K562 (cell line): ENCODE measurements at regions not wholly inside any gene's neighbourhood (a gene's known extent, or its start where the extent isn't known, plus 50 kb on each side); places are given as distances from the start of the nearest gene placed in this dataset.
A peak's percentile ranks its signal among the peaks of the same experiment; 100 is the strongest.

Experiments
- CHAMP1 ChIP-seq: fragments of 450-650 bp; IDR thresholded peaks from 2 replicates; pipeline ENCODE4 v1.6.1; 2016; ENCODE audit warnings: mild to moderate bottlenecking
- HMGN3 ChIP-seq: IDR thresholded peaks from 2 replicates; pipeline ENCODE4 v1.6.1; 2011; ENCODE audit warnings: borderline replicate concordance, low read depth, mild to moderate bottlenecking, mixed read lengths, low read length; ENCODE audit not compliant: insufficient read length; ENCODE audit errors: extremely low read depth
- JUND ChIP-seq, 2 experiments: IDR thresholded peaks; 2 replicates in 1 of 2; 3 replicates in 1 of 2; pipeline ENCODE4 v1.6.1; 2011; ENCODE audit warnings: borderline replicate concordance in 2 of 2, low read depth in 2 of 2, low read length in 2 of 2, improper control_type of control experiment in 1 of 2, missing biosample characterization in 1 of 2, missing genetic modification characterization in 1 of 2, missing genetic modification reagents in 1 of 2
- MAZ ChIP-seq, 2 experiments: fragments of 450-650 bp in 1 of 2; sonication (generic) in 1 of 2; formaldehyde crosslinking; IDR thresholded peaks in 1 of 2; conservative IDR thresholded peaks in 1 of 2; 2 replicates each; pipeline versions ENCODE4 v1.4.0 to v1.5.0; 2020; ENCODE audit warnings: mild to moderate bottlenecking in 1 of 2, missing genetic modification reagents in 1 of 2
- MNT ChIP-seq, 2 experiments: fragments of 450-650 bp; conservative IDR thresholded peaks; 2 replicates each; pipeline ENCODE4 v1.6.1; 2017; ENCODE audit warnings: mild to moderate bottlenecking in 2 of 2, moderate library complexity in 2 of 2
- NBN ChIP-seq: fragments of 450-650 bp; IDR thresholded peaks from 2 replicates; pipeline ENCODE4 v1.6.1; 2016; ENCODE audit warnings: low read depth, mild to moderate bottlenecking
- NKRF ChIP-seq: fragments of 450-650 bp; IDR thresholded peaks from 2 replicates; pipeline ENCODE4 v1.6.1; 2016; ENCODE audit warnings: borderline replicate concordance
- U2AF2 ChIP-seq: fragments of 200-400 bp; formaldehyde crosslinking; optimal IDR thresholded peaks from 2 replicates; pipeline ENCODE3; 2017; ENCODE audit warnings: low read depth, mild to moderate bottlenecking, low read length
- XRCC4 ChIP-seq: IDR thresholded peaks from one replicate; pipeline ENCODE4 v1.6.1; 2011; ENCODE audit not compliant: insufficient read depth, insufficient read length; ENCODE audit errors: extremely low read depth
- ZBTB17 ChIP-seq: fragments of 450-650 bp; formaldehyde crosslinking; IDR thresholded peaks from 2 replicates; pipeline ENCODE4 v1.4.0; 2020; ENCODE audit warnings: mild to moderate bottlenecking
- ZBTB7A ChIP-seq: IDR thresholded peaks from 2 replicates; pipeline ENCODE4 v1.6.1; 2011; ENCODE audit warnings: low read depth, mild to moderate bottlenecking, low read length, moderate library complexity, borderline replicate concordance; ENCODE audit not compliant: control insufficient read depth
- ZC3H11A ChIP-seq: IDR thresholded peaks from 2 replicates; pipeline ENCODE4 v1.6.1; 2012; ENCODE audit warnings: low read depth, low read length, improper control_type of control experiment
- ZNF212 ChIP-seq: fragments of 450-650 bp; formaldehyde crosslinking; IDR thresholded peaks from 2 replicates; pipeline ENCODE4 v1.4.0; 2020; ENCODE audit warnings: mild to moderate bottlenecking
- ZNF316 ChIP-seq: fragments of 450-650 bp; IDR thresholded peaks from 2 replicates; pipeline ENCODE4 v1.6.1; 2016
- ZNF644 ChIP-seq: fragments of 200-800 bp; sonication (Bioruptor generic); IDR thresholded peaks from 2 replicates; pipeline ENCODE4 v1.6.1; 2016; ENCODE audit warnings: low read depth, missing genetic modification characterization, missing compliant biosample characterization
- ZNF717 ChIP-seq: fragments of 250-450 bp; sonication (Bioruptor Pico); IDR thresholded peaks from 2 replicates; pipeline ENCODE4 v1.5.0; 2021
- TF ChIP-seq, protein P1 (sequence below), 2 experiments: fragments of 450-650 bp in 1 of 2; IDR thresholded peaks; 2 replicates each; pipeline ENCODE4 v1.6.1; 2011 to 2017; ENCODE audit warnings: low read depth in 2 of 2, antibody characterized with exemption in 1 of 2, borderline replicate concordance in 1 of 2, low read length in 1 of 2, mild to moderate bottlenecking in 1 of 2, mixed read lengths in 1 of 2; ENCODE audit not compliant: control insufficient read depth in 1 of 2

GRCh38 chr2:111642586-111643327 lies 241.2 kb downstream of the ANAPC1 start (continued):
- TF ChIP-seq ZBTB7A: no peak
- no peak for TF ChIP-seq NKRF
- no peak for TF ChIP-seq CHAMP1
- TF ChIP-seq MAZ (CRISPR knock-in tag; conservative IDR thresholded peaks at IDR 0.05 in 1 of 2, IDR thresholded peaks at IDR 0.05 in 1 of 2): peak; percentile 48 to 58; a peak in 3 of 4 replicates
- peak; percentile 56 for TF ChIP-seq HMGN3
- TF ChIP-seq ZNF316: no peak
- TF ChIP-seq MNT (conservative IDR thresholded peaks at IDR 0.05): 0 out of 4 replicates have a peak, but pooled peaks of 1 of the 2 experiments have one; percentile 38
- TF ChIP-seq U2AF2: no peak
- no peak for TF ChIP-seq ZC3H11A
- TF ChIP-seq ZNF644 (tag): peak; percentile 56; the same call in 1 of the 2 replicates
- no peak for TF ChIP-seq XRCC4
- no peak for TF ChIP-seq ZBTB17 (CRISPR knock-in tag)
- TF ChIP-seq, protein P1, sequence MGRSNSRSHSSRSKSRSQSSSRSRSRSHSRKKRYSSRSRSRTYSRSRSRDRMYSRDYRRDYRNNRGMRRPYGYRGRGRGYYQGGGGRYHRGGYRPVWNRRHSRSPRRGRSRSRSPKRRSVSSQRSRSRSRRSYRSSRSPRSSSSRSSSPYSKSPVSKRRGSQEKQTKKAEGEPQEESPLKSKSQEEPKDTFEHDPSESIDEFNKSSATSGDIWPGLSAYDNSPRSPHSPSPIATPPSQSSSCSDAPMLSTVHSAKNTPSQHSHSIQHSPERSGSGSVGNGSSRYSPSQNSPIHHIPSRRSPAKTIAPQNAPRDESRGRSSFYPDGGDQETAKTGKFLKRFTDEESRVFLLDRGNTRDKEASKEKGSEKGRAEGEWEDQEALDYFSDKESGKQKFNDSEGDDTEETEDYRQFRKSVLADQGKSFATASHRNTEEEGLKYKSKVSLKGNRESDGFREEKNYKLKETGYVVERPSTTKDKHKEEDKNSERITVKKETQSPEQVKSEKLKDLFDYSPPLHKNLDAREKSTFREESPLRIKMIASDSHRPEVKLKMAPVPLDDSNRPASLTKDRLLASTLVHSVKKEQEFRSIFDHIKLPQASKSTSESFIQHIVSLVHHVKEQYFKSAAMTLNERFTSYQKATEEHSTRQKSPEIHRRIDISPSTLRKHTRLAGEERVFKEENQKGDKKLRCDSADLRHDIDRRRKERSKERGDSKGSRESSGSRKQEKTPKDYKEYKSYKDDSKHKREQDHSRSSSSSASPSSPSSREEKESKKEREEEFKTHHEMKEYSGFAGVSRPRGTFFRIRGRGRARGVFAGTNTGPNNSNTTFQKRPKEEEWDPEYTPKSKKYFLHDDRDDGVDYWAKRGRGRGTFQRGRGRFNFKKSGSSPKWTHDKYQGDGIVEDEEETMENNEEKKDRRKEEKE (IDR thresholded peaks at IDR 0.05; ENCODE audit: borderline replicate concordance in 1 of 2, control insufficient read depth in 1 of 2, low read depth in 2 of 2, low read length in 1 of 2): no peak
- peak; percentile 79 for TF ChIP-seq JUND (IDR thresholded peaks at IDR 0.05; ENCODE audit: borderline replicate concordance, low read depth, low read length)
- TF ChIP-seq JUND (tag; IDR thresholded peaks at IDR 0.05; ENCODE audit: borderline replicate concordance, low read depth, low read length): peak; percentile 78; the same call in 1 of the 3 replicates
- no peak for TF ChIP-seq ZNF717 (CRISPR knock-in tag)
- no peak for TF ChIP-seq ZNF212
- TF ChIP-seq NBN: peak; percentile 42; the same call in 1 of the 2 replicates
